Heart left ventricle (tissue), 16 donors: ENCODE measurements at regions not wholly inside any gene's neighbourhood (a gene's known extent, or its start where the extent isn't known, plus 50 kb on each side); places are given as distances from the start of the nearest gene placed in this dataset.

Experiments
- ATAC-seq, 4 donors: fragments of 200-7000 bp; cut with Tn5 transposase; one replicate each; pipeline ENCODE4 v1.9.1; 2020 to 2022; ENCODE audit warnings: moderate library complexity in 4 of 4, mild to moderate bottlenecking in 3 of 4, moderate number of reproducible peaks in 1 of 4
- DNase-seq, 5 donors: peaks; one replicate each; pipeline ENCODE4 v3.0.0-alpha.2; 2020
- H3K27ac ChIP-seq, 12 donors: fragments of 200-600 bp; sonication (generic) in 4 of 12; one replicate each; pipeline versions ENCODE4 v1.5.0 to v1.8.0; 2016 to 2022; ENCODE audit warnings: mild to moderate bottlenecking in 2 of 12
- H3K27me3 ChIP-seq, 9 donors: fragments of 200-600 bp; sonication (generic) in 2 of 9; one replicate each; pipeline versions ENCODE4 v1.5.1 to v1.8.0; 2016 to 2022; ENCODE audit warnings: mild to moderate bottlenecking in 3 of 9
- H3K36me3 ChIP-seq, 9 donors: fragments of 200-600 bp; sonication (generic) in 2 of 9; one replicate each; pipeline versions ENCODE4 v1.5.0 to v1.8.0; 2018 to 2022; ENCODE audit warnings: mild to moderate bottlenecking in 2 of 9
- H3K4me1 ChIP-seq, 12 donors: fragments of 200-600 bp; sonication (generic) in 4 of 12; one replicate each; pipeline versions ENCODE4 v1.5.0 to v1.8.0; 2016 to 2022; ENCODE audit warnings: mild to moderate bottlenecking in 3 of 12
- H3K4me3 ChIP-seq, 12 donors: fragments of 200-600 bp; sonication (generic) in 4 of 12; one replicate each; pipeline versions ENCODE4 v1.5.0 to v1.8.0; 2017 to 2022; ENCODE audit warnings: mild to moderate bottlenecking in 9 of 12, moderate library complexity in 4 of 12
- H3K9me3 ChIP-seq, 12 donors: fragments of 200-600 bp; sonication (generic) in 4 of 12; one replicate each; pipeline versions ENCODE4 v1.5.0 to v1.8.0; 2016 to 2022; ENCODE audit warnings: mild to moderate bottlenecking in 1 of 12
- CTCF ChIP-seq, 12 donors: fragments of 200-600 bp; sonication (generic) in 4 of 12; IDR thresholded peaks; one replicate each; pipeline versions ENCODE4 v1.5.0 to v1.8.0; 2018 to 2022; ENCODE audit warnings: antibody characterized with exemption in 12 of 12, mild to moderate bottlenecking in 5 of 12
- POLR2A ChIP-seq, 2 donors: fragments of 450-650 bp; IDR thresholded peaks; one replicate each; pipeline ENCODE4 v1.6.1; 2017; ENCODE audit warnings: antibody characterized with exemption in 2 of 2, mild to moderate bottlenecking in 2 of 2, moderate library complexity in 2 of 2
- WGBS, 4 donors: extraction: QIAGEN DNeasy Blood & Tissue Kit in 2 of 4; methylation state at CpG; one replicate each; pipeline versions ENCODE4 v1.1.5 to v1.1.7; 2013 to 2018; 5-methylcytosine and 5-hydroxymethylcytosine counted together
- intact Hi-C, 10 donors: fragments of 100-400 bp; cut with DNase I; formaldehyde crosslinking; loops; one replicate each; pipeline versions ENCODE4 v1.11.1 to v1.14.2; 2022
- donor health status: ischemic (EF 13 %, LVEDD 7.1; RV severe dilation, severe dysfunction).
- donor health status: healthy with polysubstance abuse.
- donor health status: DM: no; HTN: yes; CAD: no.
- donor health status: DM: no; HTN: no; CAD: no.
- donor health status: ischemic (EF 25% LVEDD 6.9; RV normal size, moderate dysfunction).
- donor health status: ischemic (EF 25% LVEDD 5.7; RV mildly dilated, moderate dysfunction).
- donor health status: healthy.
- donor health status: DM: yes; HTN: yes; CAD: no.
- donor health status: ischemic (EF 35%, LVEDD 5.7; RV mildly dilated, moderate dysfunction).
- donor health status: nonischemic (EF 11% LVEDD 7.7; RV severe dilation, severe dysfunction).
- donor health status: DM: yes; HTN: yes; CAD: no.
- donor health status: PGD.
- donor health status: ischemic (EF 29% LVEDD 5.4; RV normal size, mild dysfunction).
- donor health status: nonischemic (EF 23%, LVEDD 6.1; RV moderate dilation, normal function).

DNA sequence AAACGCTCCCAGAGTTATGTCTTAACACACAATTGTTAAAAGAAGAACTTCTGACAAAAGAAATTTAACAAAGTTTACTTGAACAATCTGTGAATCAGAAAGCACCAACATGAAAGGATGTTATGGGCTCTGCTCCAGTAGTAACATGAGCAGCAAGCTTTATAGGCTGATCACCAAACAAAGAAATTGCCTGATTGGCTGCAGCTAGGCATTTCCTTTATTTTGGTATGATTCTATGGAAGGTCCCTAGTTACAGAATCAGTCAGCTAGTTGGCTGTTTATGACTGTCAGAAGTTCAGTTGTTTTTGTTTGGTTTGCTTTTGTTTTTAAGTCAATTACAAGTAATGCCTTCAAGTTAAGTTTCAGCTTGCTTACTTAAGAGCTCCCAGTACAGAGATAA lies 102.4 kb upstream of the SMC2 start:
- Histone ChIP-seq H3K9me3 (no peaks in the 10 kb centered on the region), H3K36me3 (no peaks in the 10 kb centered on the region), H3K4me1 (no peaks in the 10 kb centered on the region), H3K27ac (no peak overlapping the region), H3K27me3 (no peaks in the 10 kb centered on the region), H3K4me3 (no peak overlapping the region)
- 67 to 90% (median 79%) methylated on average over 1 of the region's 1 CpG for WGBS, 4 donors
- intact Hi-C loops = no loop called here
- TF ChIP-seq CTCF (IDR thresholded peaks at IDR 0.05) = no peak
- TF ChIP-seq POLR2A (IDR thresholded peaks at IDR 0.05) = no peak
- no peak for DNase-seq
- ATAC-seq = no peak

GRCh38 chr9:103992938-103993579 lies 101.0 kb upstream of the SMC2 start:
- 63 to 84% (median 73%) methylated on average over 3 of the region's 3 CpGs for WGBS, 4 donors
- H3K36me3 ChIP-seq = no peaks in the 10 kb centered on the region
- H3K27me3 ChIP-seq = no peaks in the 10 kb centered on the region
- DNase-seq (no peak), ATAC-seq (no peak)
- TF ChIP-seq CTCF (IDR thresholded peaks at IDR 0.05) (no peak), POLR2A (IDR thresholded peaks at IDR 0.05) (no peak)
- H3K4me3 ChIP-seq = no peak overlapping the region
- no peak overlapping the region for H3K27ac ChIP-seq
- intact Hi-C loops = no loop called here
- H3K9me3 ChIP-seq = no peaks in the 10 kb centered on the region
- no peaks in the 10 kb centered on the region for H3K4me1 ChIP-seq

GRCh38 chr9:103997856-103998370 lies 96.2 kb upstream of the SMC2 start:
- no peak overlapping the region for H3K4me3 ChIP-seq
- no peaks in the 10 kb centered on the region for H3K9me3 ChIP-seq
- DNase-seq = no peak
- H3K4me1 ChIP-seq = no peaks in the 10 kb centered on the region
- H3K27me3 ChIP-seq = no peaks in the 10 kb centered on the region
- TF ChIP-seq CTCF (IDR thresholded peaks at IDR 0.05) = no peak
- no peak for TF ChIP-seq POLR2A (IDR thresholded peaks at IDR 0.05)
- intact Hi-C loops = no loop called here
- WGBS, 4 donors = 41 to 57% (median 45%) methylated on average over 3 of the region's 3 CpGs
- no peaks in the 10 kb centered on the region for H3K36me3 ChIP-seq
- ATAC-seq = no peak
- H3K27ac ChIP-seq = no peak overlapping the region

GRCh38 chr9:103999375-104000062 lies 94.6 kb upstream of the SMC2 start:
- no peaks in the 10 kb centered on the region for H3K9me3 ChIP-seq
- DNase-seq = peak in 1 of 5 donors; percentile 49
- H3K4me3 ChIP-seq = no peak overlapping the region
- intact Hi-C loops = no loop called here
- H3K36me3 ChIP-seq = no peaks in the 10 kb centered on the region
- H3K4me1 ChIP-seq = no peaks in the 10 kb centered on the region
- H3K27me3 ChIP-seq = no peaks in the 10 kb centered on the region
- TF ChIP-seq CTCF (IDR thresholded peaks at IDR 0.05) (no peak), POLR2A (IDR thresholded peaks at IDR 0.05) (no peak)
- ATAC-seq = no peak
- H3K27ac ChIP-seq = no peak overlapping the region
- 95 to 97% (median 96%) methylated on average over 25 to 40 of the region's 40 CpGs for WGBS, 4 donors
